NOMO-1 (cell line): ENCODE measurements at regions not wholly inside any gene's neighbourhood (a gene's known extent, or its start where the extent isn't known, plus 50 kb on each side); places are given as distances from the start of the nearest gene placed in this dataset.
"Not testable (repeated sequence)": the region's sequence is repeated elsewhere in the genome, so short reads cannot be mapped to it uniquely, and the experiment has no call there.

Experiments used
- DNase-seq, 2 experiments: peaks; one replicate each; lab custom pipeline; 2025; ENCODE audit not compliant: unreplicated experiment in 2 of 2; lab: John Stamatoyannopoulos, UW

DNA sequence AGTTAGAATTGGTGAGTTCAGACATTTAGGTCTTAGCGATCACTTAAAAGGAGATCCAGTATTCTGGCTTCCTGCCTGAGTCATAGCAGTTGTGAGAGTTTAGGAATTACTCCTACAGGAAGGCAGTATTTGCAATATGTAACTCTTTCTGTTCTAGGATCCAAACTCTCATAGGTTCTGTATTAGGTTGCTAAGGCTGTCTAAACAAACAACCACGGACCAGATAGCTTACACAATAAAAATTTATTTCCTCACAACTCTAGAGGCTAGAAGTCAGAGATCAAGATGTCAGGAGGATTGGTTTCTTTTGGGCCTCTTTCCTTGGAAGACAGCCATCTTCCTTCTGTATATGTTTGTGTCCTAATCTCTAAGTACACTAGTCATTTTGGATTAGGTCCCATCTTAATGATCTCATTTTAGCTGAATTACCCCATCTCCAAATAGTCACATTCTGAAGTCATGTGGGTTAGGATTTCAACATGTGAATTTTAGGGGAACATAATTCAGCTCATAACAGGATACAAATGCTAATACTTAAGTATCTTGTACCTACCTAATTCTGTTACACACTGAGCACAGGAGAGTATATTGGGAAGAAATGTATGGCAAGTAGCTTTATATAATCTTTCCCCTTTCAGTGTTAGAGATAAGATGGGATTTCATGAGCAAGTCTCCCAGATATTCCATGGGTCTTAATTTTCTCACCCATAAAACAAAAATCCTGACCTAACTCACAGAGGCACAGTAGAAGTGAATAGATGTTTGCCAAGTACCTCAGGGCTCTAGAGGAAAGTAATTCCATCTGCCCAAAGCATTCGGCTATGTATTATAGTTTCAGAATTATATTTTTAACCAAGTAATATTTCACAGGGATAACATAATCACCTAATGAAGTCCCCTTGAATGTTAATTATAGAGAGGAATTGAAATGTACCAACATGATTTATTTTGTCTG is 144.4 kb downstream of the PTBP2 start:
- no peak for DNase-seq

DNA sequence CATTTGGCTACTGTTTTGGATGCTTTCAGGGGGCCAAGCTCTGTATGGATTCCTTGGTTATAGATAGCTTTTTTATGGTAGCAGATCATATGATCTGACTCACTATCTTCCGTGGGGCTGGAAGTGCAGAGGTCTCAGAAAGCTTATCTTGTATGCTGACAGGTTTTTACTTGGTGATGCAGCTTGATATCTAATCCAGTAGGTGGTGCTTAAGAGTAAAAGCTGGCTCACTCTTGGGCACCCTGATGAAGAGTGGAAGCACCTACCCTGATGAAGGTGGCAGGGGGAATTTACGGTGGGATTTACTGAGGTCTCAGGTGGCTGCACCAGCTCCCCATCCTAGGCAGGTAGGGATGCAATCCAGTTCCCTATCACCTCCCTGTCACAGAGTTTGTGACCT is 151.2 kb downstream of the PTBP2 start:
- DNase-seq: no peak

DNA sequence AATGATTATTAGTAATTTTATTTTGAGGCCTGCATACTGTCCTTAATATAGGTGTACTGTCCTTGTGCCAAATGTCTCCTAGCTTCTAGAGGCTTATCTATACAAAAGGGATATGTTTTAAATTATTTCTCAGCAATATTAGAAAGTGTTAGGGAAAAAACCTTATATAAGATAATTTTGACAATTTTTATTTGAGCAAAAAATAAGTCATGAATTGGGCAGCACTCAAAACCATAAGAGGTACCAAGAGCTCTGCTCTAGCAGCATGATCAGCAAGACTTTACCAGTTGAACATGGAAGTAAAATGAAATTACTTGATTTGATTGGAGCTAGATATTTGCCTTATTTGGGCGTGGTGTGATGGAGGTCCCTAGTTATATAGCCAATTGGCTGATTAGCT is 157.1 kb downstream of the PTBP2 start:
- DNase-seq: no peak

DNA sequence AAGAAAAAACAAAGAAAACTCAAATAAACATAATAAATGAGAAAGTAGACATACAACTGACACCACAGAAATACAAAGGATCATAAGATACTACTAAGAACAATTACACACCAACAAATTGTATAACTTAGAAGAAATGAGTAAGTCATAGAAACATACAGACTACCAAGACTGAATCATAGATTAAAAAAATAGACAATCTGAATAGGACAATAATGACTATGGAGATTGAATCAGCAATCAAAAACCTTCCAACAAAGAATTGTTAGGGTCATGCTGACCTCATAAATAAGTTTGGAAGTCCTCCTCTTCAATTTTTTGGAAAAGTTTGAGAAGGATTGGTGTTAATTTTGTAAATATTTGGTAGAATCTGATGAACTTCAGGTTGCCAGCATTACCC is 159.0 kb downstream of the PTBP2 start:
- DNase-seq: no peak

DNA sequence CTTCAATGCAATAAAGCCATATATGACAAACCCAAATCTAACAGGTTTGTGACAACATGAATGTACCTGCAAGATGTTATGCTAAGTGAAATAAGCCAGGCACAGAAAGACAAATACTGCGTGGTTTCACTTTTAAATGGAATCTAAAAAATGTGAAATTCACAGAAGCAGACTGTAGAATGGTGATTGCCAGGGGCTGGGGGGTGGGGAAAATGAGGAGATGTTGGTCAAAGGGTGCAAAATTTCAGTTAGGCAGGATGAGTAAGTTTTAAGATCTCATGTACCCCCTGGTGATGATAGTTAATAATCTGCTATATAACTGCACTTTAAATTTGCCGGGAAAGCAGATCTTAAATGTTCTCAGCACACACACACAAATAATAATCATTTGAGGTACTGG is 160.5 kb downstream of the PTBP2 start:
- DNase-seq: no peak

DNA sequence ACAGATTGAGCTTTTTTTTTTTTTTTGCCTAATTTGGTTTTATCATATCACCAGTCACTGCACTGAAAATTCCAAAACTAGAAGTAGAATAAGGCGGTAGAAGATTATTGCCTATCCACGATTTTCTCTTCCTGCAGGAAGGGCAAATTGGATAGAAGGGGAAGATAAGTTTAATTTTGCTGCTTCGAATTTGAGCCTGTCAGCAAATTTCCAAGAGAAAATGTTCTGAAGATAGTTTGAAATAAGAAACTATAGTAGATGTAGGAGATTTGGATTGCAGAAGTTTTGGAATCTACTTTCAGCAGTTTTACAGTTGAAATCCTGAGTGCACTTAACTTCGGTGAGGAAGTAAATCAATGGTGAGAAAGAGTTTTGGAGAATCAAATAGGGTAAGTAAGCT is 164.9 kb downstream of the PTBP2 start:
- DNase-seq: no peak

DNA sequence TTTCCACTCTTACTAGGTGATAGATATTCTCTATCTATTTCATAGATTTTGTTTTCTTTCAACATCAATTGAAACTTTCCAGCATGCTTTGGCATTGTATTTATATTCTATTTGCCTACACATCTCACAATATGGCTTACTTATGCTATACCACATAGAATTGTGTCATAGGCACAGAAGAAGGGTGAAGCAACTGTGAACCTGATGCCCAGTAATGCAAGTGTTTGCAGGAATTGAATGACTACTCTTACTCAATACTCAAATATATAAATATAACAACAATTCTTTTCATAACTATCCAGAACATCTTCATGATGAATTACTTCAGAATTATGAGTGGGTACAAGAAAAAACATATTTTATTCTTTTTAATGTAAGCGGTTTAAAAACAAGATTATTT is 165.9 kb downstream of the PTBP2 start:
- DNase-seq: no peak

DNA sequence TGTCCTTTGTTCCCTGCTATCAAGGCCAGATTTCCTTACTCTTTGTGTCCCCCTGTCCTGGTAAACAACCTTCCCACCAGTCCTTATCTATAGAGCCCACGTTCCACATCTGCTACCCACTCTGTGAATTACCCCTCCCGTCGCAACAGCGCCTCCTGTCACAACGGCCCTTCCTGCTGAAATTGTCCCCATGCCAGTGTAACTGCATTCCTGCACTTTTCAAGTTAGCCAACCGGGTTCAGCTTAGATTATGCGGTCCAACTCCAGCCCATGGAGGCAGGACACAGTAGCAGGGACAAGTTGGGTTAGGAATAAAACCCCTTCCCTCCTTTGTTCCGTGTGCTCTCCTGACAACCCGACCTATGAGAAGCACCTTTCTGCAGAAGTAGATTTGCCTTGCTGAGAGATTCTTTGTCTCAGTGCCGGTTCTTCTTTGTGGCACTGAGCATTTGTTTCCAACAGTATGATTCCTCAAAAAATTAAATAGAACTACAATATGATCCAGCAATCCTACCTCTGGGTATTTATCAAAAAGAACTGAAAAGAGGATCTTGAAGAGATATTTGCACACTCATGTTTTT is 180.3 kb downstream of the PTBP2 start:
- no peak for DNase-seq

DNA sequence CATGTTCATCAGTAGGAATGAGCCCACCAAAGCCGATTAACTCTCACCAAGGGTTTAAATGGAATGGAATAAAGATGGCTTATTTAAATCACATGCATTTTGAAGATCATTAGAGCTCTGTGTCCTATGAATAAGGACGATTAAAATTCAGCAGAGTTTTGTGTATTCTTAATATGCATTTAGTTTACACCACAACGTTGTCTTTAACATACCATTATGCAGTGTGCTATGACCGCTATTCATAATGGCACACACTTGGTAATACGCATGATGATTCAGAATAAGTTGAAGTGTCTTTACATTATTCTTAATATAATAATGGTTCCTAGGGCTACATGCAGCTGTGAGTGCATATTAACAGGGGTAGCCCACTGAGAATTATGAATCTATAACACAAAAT is 190.7 kb downstream of the PTBP2 start:
- DNase-seq: no peak

DNA sequence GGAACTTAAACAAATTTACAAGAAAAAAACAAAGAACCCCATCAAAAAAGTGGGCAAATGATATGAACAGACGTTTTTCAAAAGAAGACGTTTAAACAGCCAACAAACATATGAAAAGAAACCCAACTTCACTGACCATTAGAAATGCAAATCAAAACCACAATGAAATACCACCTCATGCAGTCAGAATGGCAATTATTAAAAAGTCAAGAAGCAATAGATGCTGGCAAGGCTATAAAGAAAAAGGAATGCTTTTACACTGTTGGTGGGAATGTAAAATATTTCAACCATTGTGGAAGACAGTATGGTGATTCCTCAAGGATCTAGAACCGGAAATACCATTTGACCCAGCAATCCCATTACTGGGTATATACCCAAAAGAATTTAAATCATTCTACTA is 194.1 kb downstream of the PTBP2 start:
- DNase-seq: not testable (repeated sequence)

DNA sequence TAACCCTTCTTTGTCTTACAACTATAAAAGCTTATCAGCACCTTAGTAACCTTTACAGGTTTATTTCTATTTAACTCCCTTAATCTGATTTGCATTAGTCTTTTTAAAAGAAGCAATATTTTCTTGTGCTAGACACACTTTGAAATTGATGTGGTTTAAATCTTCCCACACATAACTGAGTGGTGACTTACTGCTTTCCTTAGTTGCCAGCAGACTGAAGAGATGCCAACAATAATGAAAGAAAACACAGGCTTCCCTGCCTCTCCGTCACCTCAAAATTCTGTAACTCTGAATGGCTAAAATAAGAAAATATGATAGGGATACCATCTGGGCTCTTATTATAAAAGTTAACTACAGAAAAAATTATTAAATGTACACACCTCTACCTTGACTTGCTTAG is 196.8 kb downstream of the PTBP2 start:
- DNase-seq: no peak

DNA sequence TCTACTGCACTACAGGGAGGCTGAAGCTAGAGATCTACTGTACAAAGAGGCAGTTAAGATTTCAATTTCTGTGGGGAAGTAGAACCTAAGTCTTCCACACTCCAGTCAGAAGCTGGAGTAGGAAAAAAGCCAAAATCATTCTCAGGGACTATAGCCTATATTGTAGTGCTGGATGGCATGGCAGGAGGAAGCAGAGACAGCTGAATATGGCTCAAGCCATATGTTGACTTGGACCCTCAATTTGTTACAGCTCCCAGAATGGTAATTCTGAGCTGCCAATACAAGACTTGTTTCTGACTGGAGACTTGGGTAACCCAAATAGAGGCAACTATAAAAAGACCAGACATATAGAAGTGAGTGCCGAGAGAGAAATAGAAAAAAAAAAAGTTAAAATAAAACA is 200.6 kb downstream of the PTBP2 start:
- no peak for DNase-seq

DNA sequence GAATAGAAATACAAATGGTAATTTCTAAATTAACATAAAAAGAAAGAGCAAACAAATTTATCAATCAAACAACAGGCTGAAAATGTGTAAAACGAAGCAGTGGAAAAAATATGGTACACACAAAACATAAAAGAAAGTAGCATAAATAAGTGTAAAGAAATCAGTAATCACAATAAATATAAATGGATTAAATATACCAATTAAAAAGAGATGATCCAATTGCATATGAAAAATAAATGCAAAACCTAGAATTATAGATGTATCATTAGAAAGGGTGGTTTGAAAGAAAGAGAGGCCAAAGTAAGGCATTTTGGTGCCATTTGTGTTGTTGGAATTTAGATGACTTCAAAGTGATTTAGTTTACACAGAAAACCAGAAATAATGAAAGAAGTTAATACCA is 202.2 kb downstream of the PTBP2 start:
- DNase-seq: no peak

DNA sequence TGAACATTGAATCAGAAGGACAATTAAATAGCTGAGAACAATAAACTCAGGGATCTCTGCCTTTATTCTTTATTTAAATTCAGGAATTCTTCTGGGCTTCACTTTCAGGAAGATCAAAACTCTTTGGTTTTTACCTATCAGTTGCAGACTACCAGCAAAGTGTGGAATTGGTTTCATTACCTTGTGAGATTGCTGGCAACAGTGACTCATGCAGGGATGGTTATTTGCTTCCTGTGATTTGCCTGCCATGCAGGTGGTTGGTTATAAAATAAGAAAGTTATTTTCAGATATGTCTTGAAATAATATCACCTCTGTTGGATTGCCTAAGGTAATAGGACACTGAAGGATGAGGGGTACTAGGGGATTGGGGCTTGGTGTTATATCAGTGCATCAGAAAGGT is 204.6 kb downstream of the PTBP2 start:
- DNase-seq: no peak

DNA sequence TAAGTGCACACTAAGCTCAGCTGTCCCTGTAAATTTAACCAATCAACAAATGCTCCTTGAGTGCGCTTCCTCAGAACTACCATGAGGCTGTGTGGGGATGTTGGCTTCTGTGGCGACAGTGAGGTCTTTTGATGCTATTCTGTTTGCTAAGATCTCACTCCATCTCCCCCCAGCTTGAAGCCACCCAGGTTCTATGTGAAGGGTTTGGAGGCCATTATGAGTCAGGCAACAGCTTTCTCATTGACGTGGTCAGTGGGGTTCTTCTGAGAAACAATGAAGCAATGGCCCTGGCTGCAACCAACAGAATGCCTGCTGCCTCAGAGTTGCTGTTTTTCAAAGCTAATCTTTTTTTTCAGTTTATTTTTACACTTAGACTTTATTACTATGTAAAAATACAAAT is 205.5 kb downstream of the PTBP2 start:
- DNase-seq: no peak

DNA sequence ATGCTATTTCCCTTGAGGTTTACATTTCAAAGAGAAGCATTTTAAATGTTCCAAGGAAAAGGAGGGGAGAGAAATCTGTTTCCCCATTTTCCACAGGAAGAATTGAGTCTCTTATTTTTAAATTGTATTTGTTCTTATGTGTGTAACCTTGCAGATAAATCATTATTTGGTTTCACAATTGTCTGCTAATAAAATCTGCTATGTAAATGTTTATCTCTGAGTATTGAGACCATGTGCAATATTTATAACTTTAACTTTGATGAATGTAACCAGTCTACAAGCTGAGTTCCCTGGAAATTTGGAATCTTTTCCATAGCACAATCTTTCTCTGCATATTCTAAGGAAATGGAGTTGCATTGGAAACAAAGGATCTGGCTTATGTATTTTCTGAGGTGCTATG is 209.6 kb downstream of the PTBP2 start:
- no peak for DNase-seq

DNA sequence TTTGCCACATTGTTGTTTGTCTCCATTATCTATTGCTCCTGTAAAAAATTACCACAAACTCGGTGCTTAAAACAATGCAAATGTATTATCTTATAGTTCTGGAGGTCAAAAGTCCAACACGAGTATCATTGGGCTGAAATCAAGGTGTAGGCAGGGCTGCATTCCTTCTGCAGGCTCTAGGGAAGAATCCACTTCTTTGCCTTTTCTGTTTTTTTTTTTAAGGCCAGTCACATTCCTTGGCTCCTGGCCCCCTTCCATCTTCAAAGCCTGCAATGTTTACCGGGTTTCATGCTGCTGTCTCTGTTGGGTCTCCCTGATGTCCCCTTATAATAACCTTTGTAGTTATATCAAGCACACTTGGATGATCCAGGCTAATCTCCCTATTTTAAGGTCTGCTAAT is 212.7 kb downstream of the PTBP2 start:
- DNase-seq: no peak

DNA sequence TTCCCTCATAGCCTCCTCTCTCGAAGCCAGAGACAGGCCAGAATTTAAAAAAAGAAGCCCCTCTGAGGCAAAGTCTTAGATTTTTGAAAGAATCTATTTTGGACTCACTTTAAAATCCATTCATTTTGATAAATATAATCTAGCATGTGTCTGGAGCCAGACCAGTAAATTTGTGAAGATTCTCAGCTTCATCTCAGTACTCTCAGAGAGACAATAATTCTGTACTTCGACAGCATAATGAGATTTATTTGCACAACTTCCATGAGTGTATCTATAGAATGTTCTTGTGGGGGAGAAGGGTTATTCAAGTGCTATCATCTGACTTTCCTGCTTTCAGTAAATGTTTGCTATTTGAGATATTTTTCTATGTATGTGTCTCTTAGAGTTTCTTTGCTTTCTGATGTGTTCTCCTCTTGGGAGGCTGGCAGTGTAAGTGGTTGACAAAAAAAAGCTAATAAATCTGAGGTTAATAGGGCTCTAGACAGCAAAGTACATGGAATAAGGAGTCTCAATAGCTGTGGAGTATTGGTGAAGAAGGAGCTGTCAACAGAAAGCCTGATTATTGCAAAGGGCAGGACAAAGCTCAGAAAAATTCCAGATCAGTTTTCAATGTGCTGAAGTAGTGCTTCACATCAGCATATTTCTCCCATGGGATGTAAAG is 223.0 kb downstream of the PTBP2 start:
- DNase-seq: no peak

DNA sequence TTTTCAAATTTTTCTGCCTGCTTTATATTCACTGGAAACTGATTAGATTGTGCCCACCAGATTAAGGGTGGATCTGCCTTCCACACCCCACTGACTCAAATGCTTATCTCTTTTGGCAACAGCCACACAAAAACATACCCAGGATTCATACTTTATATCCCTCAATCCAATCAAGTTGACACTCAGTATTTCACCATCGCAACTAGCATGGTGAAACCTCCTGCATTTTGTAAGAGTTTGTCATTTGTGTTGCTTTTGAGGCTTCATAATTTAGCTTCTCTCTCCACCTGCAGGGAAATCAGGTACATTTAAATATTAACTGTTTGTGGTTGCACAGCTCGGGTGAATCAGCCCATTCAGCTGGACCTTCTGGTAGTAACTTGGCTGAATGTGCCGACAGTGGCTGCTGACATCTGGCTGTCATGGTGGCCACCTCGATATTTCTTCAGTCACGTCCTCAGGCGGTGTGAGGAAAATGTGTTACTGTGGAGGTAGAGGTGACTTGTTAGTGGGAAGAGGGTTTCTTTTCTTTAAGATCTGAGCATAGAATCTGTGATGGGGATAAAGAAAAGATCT is 224.0 kb downstream of the PTBP2 start:
- DNase-seq: no peak

DNA sequence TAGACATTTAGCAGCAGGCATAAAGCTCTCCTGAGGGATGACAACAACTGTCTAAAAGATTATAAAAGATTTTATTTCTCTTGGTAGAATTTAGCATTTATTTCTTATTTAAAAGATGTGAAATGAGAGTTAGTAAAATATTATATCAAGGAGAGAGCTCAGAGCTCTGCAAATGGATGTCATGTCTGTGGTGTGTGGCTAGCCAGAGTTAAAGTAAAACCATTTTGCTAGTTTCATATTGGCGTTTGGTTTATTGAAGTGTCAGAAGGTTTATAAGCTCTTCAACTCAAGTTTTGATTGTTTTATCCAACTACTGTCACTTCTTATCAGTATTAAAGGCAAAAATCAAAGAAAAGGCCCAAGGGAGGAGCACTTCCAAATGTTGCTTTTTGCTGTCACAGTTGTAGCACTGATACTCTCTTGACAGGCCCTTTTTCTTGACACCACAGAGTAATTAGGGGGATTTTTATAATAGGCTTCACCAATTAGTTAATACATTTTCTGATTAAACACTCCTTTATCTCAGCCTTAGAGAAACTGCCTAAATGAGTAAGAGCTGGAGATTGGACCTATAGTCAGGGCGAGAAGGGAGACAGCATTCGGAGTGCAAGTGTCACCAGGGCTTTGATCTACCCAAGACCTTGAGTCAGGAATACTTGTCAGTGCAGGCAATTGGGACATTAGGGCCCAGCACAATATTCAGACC is 233.9 kb downstream of the PTBP2 start:
- no peak for DNase-seq

DNA sequence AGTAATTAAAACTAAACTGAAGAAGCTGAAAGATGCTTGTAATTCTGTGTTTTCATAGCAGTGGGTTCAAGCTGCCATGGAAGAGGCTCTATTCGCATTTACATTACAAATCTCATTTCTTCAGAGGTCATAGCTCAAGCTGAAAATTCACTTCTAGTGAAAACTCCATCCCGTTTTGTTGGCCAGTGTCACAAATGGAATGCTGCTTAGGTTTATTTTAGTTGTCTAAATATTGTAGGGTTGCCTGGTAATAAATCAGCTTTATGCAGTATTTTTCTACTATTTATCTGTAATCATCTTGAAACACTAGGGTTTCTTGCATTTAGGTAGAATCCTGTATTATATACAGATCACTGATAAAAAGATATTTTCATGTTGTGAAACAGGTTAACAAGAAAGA is 240.6 kb downstream of the PTBP2 start:
- no peak for DNase-seq
